ENCODE measurements at regions not wholly inside any gene's neighbourhood (a gene's known extent, or its start where the extent isn't known, plus 50 kb on each side); places are given as distances from the start of the nearest gene placed in this dataset.

GRCh38 chr11:37497326-37497725 lies 899.3 kb upstream of the RAG2 start:
- H3K9me3 Mint-ChIP-seq (ENCODE audit: low read depth, unreplicated experiment): no peaks in the 10 kb centered on the region
- no peak overlapping the region for H3K27ac Mint-ChIP-seq (ENCODE audit: unreplicated experiment)
- CTCF ChIA-PET: no interaction called here
- no peak overlapping the region for H3K4me3 Mint-ChIP-seq (ENCODE audit: low read depth, unreplicated experiment)
- TF ChIP-seq CTCF (IDR thresholded peaks at IDR 0.05; ENCODE audit: unreplicated experiment): no peak
- H3K4me1 Mint-ChIP-seq (ENCODE audit: low read depth, unreplicated experiment): peaks cover 25% of the 10 kb centered on the region
- DNase-seq: no peak
- H3K36me3 Mint-ChIP-seq (ENCODE audit: insufficient read depth, unreplicated experiment): peaks cover 5% of the 10 kb centered on the region
- H3K27me3 Mint-ChIP-seq (ENCODE audit: unreplicated experiment): no peaks in the 10 kb centered on the region
- intact Hi-C loops (cut with micrococcal nuclease; ENCODE audit: unreplicated experiment): no loop called here
- BruUV-seq (replicated peaks): no TSS peak

- DNase-seq: no peak
- Mint-ChIP-seq H3K27ac (ENCODE audit: unreplicated experiment) (no peak overlapping the region), H3K27me3 (ENCODE audit: unreplicated experiment) (no peaks in the 10 kb centered on the region), H3K36me3 (ENCODE audit: insufficient read depth, unreplicated experiment) (no peaks in the 10 kb centered on the region), H3K4me1 (ENCODE audit: low read depth, unreplicated experiment) (peaks cover 23% of the 10 kb centered on the region), H3K9me3 (ENCODE audit: low read depth, unreplicated experiment) (no peaks in the 10 kb centered on the region), H3K4me3 (ENCODE audit: low read depth, unreplicated experiment) (no peak overlapping the region)
- intact Hi-C loops (cut with micrococcal nuclease; ENCODE audit: unreplicated experiment): no loop called here
- CTCF ChIA-PET: no interaction called here
- no TSS peak for BruUV-seq (replicated peaks)
- TF ChIP-seq CTCF (IDR thresholded peaks at IDR 0.05; ENCODE audit: unreplicated experiment): no peak
These were observed 898.2 kb upstream of the RAG2 start for GRCh38 chr11:37496201-37496600.

GRCh38 chr11:37484298-37484697 lies 886.3 kb upstream of the RAG2 start:
- no peak for DNase-seq
- no peak for TF ChIP-seq CTCF (IDR thresholded peaks at IDR 0.05; ENCODE audit: unreplicated experiment)
- Mint-ChIP-seq H3K27me3 (ENCODE audit: unreplicated experiment) (no peaks in the 10 kb centered on the region), H3K4me3 (ENCODE audit: low read depth, unreplicated experiment) (no peak overlapping the region), H3K27ac (ENCODE audit: unreplicated experiment) (no peak overlapping the region), H3K36me3 (ENCODE audit: insufficient read depth, unreplicated experiment) (no peaks in the 10 kb centered on the region), H3K4me1 (ENCODE audit: low read depth, unreplicated experiment) (no peaks in the 10 kb centered on the region), H3K9me3 (ENCODE audit: low read depth, unreplicated experiment) (peaks cover 3% of the 10 kb centered on the region)
- intact Hi-C loops (cut with micrococcal nuclease; ENCODE audit: unreplicated experiment): no loop called here
- no TSS peak for BruUV-seq (replicated peaks)
- CTCF ChIA-PET: no interaction called here

- DNase-seq: no peak
- Mint-ChIP-seq H3K36me3 (ENCODE audit: insufficient read depth, unreplicated experiment) (no peaks in the 10 kb centered on the region), H3K27ac (ENCODE audit: unreplicated experiment) (no peak overlapping the region), H3K9me3 (ENCODE audit: low read depth, unreplicated experiment) (peaks cover 3% of the 10 kb centered on the region), H3K4me3 (ENCODE audit: low read depth, unreplicated experiment) (no peak overlapping the region), H3K4me1 (ENCODE audit: low read depth, unreplicated experiment) (no peaks in the 10 kb centered on the region), H3K27me3 (ENCODE audit: unreplicated experiment) (no peaks in the 10 kb centered on the region)
- intact Hi-C loops (cut with micrococcal nuclease; ENCODE audit: unreplicated experiment): no loop called here
- no peak for TF ChIP-seq CTCF (IDR thresholded peaks at IDR 0.05; ENCODE audit: unreplicated experiment)
- BruUV-seq (replicated peaks): no TSS peak
- CTCF ChIA-PET: no interaction called here
These were observed 885.7 kb upstream of the RAG2 start for GRCh38 chr11:37483761-37484160.

GRCh38 chr11:37474889-37475288 lies 876.9 kb upstream of the RAG2 start:
- intact Hi-C loops (cut with micrococcal nuclease; ENCODE audit: unreplicated experiment): no loop called here
- H3K4me1 Mint-ChIP-seq (ENCODE audit: low read depth, unreplicated experiment): peaks cover 28% of the 10 kb centered on the region
- TF ChIP-seq CTCF (IDR thresholded peaks at IDR 0.05; ENCODE audit: unreplicated experiment): no peak
- H3K27me3 Mint-ChIP-seq (ENCODE audit: unreplicated experiment): no peaks in the 10 kb centered on the region
- BruUV-seq (replicated peaks): no TSS peak
- no peak overlapping the region for H3K4me3 Mint-ChIP-seq (ENCODE audit: low read depth, unreplicated experiment)
- CTCF ChIA-PET: no interaction called here
- no peaks in the 10 kb centered on the region for H3K36me3 Mint-ChIP-seq (ENCODE audit: insufficient read depth, unreplicated experiment)
- H3K9me3 Mint-ChIP-seq (ENCODE audit: low read depth, unreplicated experiment): peaks cover 3% of the 10 kb centered on the region
- no peak overlapping the region for H3K27ac Mint-ChIP-seq (ENCODE audit: unreplicated experiment)
- no peak for DNase-seq

All from Calu3 (cell line).